Caco-2 (cell line): ENCODE measurements at regions not wholly inside any gene's neighbourhood (a gene's known extent, or its start where the extent isn't known, plus 50 kb on each side); places are given as distances from the start of the nearest gene placed in this dataset.

Source experiments
- BruUV-seq: library from RNA; stranded (reverse); fragments of 400-500 nt; replicated peaks from 2 replicates; lab custom pipeline; 2021; lab: Mats Ljungman, UMichigan
- CTCF ChIA-PET: fragments of 300-600 bp; sonication (Branson Sonifier 250); formaldehyde crosslinking; loops from one replicate; lab custom pipeline; 2022; ENCODE audit warnings: antibody characterized with exemption; lab: Charles Lee
- POLR2A ChIA-PET: fragments of 300-600 bp; sonication (Branson Sonifier 250); formaldehyde crosslinking; loops from one replicate; lab custom pipeline; 2022; ENCODE audit warnings: antibody characterized with exemption; lab: Charles Lee
- DNase-seq, 2 experiments: peaks; one replicate each; pipeline versions ENCODE4 v3.0.0 to v3.0.0-alpha.2; 2020 to 2022
- H3K27me3 ChIP-seq: replicated peaks from 2 replicates; pipeline ENCODE4 v1.6.0; 2011; ENCODE audit warnings: low read length; ENCODE audit not compliant: control insufficient read depth, insufficient read depth
- H3K36me3 ChIP-seq: 2 replicates; pipeline ENCODE4 v1.5.1; 2011; ENCODE audit warnings: low read length; ENCODE audit not compliant: control insufficient read depth, insufficient read depth
- H3K4me1 ChIP-seq: fragments of 250-450 bp; sonication (Bioruptor Pico); 2 replicates; pipeline ENCODE4 v1.5.1; 2020; ENCODE audit warnings: mild to moderate bottlenecking
- H3K4me3 ChIP-seq: 2 replicates; pipeline ENCODE4 v1.5.1; 2011; ENCODE audit warnings: low read depth, mild to moderate bottlenecking, control low read depth, low read length
- H3K9me3 ChIP-seq: fragments of 250-450 bp; sonication (Bioruptor Pico); 2 replicates; pipeline ENCODE4 v1.5.1; 2020; ENCODE audit warnings: mild to moderate bottlenecking, moderate library complexity
- H3K27ac Mint-ChIP-seq: one replicate; pipeline ENCODE4 v1.8.0; 2022; ENCODE audit warnings: mixed read lengths; ENCODE audit not compliant: unreplicated experiment
- H3K27me3 Mint-ChIP-seq: one replicate; pipeline ENCODE4 v1.8.0; 2022; ENCODE audit warnings: mixed read lengths; ENCODE audit not compliant: insufficient read depth, unreplicated experiment
- H3K36me3 Mint-ChIP-seq: one replicate; pipeline ENCODE4 v1.8.0; 2022; ENCODE audit warnings: mild to moderate bottlenecking, mixed read lengths; ENCODE audit not compliant: insufficient read depth, unreplicated experiment
- H3K4me1 Mint-ChIP-seq: one replicate; pipeline ENCODE4 v1.8.0; 2022; ENCODE audit warnings: low read depth, mixed read lengths; ENCODE audit not compliant: unreplicated experiment
- H3K4me3 Mint-ChIP-seq: one replicate; pipeline ENCODE4 v1.8.0; 2022; ENCODE audit warnings: mild to moderate bottlenecking, moderate library complexity, mixed read lengths; ENCODE audit not compliant: unreplicated experiment
- H3K9me3 Mint-ChIP-seq: one replicate; pipeline ENCODE4 v1.8.0; 2022; ENCODE audit warnings: mixed read lengths; ENCODE audit not compliant: unreplicated experiment
- CTCF ChIP-seq, 2 experiments: fragments of 200-600 bp in 1 of 2; IDR thresholded peaks; 1 replicate in 1 of 2; 2 replicates in 1 of 2; pipeline versions ENCODE4 v1.5.1 to v1.8.0; 2011 to 2022; ENCODE audit warnings: antibody characterized with exemption in 1 of 2, control low read depth in 1 of 2, inconsistent platforms in 1 of 2, low read depth in 1 of 2, low read length in 1 of 2, mild to moderate bottlenecking in 1 of 2, moderate library complexity in 1 of 2; ENCODE audit not compliant: insufficient read depth in 1 of 2, severe bottlenecking in 1 of 2, unreplicated experiment in 1 of 2
- intact Hi-C: fragments of 100-400 bp; cut with micrococcal nuclease; formaldehyde crosslinking; loops from one replicate; pipeline ENCODE4 v1.10.0; 2022; ENCODE audit not compliant: unreplicated experiment

GRCh38 chr14:34072921-34073320, 122.0 kb upstream of the EGLN3 start:
- DNase-seq = no peak
- TF ChIP-seq CTCF (IDR thresholded peaks at IDR 0.05; ENCODE audit: insufficient read depth in 1 of 2, low read depth in 1 of 2, low read length in 1 of 2, severe bottlenecking in 1 of 2, unreplicated experiment in 1 of 2) = no peak
- no peaks in the 10 kb centered on the region for H3K9me3 ChIP-seq
- CTCF ChIA-PET = no interaction called here
- H3K27me3 ChIP-seq = no peaks in the 10 kb centered on the region
- no peaks in the 10 kb centered on the region for H3K27me3 Mint-ChIP-seq
- intact Hi-C loops = no loop called here
- H3K36me3 Mint-ChIP-seq = no peaks in the 10 kb centered on the region
- peaks cover 3% of the 10 kb centered on the region for H3K4me1 ChIP-seq
- no peak overlapping the region for H3K4me3 Mint-ChIP-seq
- no peak overlapping the region for H3K4me3 ChIP-seq
- peaks cover 3% of the 10 kb centered on the region for H3K4me1 Mint-ChIP-seq
- no peak overlapping the region for H3K27ac Mint-ChIP-seq
- POLR2A ChIA-PET = no interaction called here
- BruUV-seq = no TSS peak
- H3K9me3 Mint-ChIP-seq = peaks cover 20% of the 10 kb centered on the region
- no peaks in the 10 kb centered on the region for H3K36me3 ChIP-seq

DNA sequence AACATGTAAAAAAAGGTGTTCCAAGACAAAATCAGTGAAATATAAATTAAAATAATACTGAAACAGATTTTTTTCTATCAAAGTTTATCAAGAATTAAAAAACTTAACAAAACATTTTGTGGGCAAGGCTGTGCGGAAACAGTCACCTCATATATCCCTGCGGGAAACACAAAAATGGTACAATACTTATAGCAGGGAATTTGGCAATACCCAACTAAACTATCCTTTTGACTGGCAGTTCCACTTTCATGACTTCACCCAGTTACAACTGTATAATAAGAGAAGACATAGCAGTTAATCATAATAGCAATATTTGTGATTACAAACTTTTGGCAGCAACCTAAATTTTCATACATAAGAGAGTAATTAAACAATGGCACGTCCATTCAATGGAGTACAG, 121.5 kb upstream of the EGLN3 start:
- Histone ChIP-seq H3K9me3 (no peaks in the 10 kb centered on the region), H3K4me3 (no peak overlapping the region), H3K27me3 (no peaks in the 10 kb centered on the region), H3K4me1 (no peaks in the 10 kb centered on the region), H3K36me3 (no peaks in the 10 kb centered on the region)
- peaks cover 20% of the 10 kb centered on the region for H3K9me3 Mint-ChIP-seq
- intact Hi-C loops = no loop called here
- no peak for DNase-seq
- H3K27ac Mint-ChIP-seq = no peak overlapping the region
- BruUV-seq = no TSS peak
- ChIA-PET POLR2A (no interaction called here), CTCF (no interaction called here)
- H3K4me1 Mint-ChIP-seq = no peaks in the 10 kb centered on the region
- no peaks in the 10 kb centered on the region for H3K27me3 Mint-ChIP-seq
- H3K36me3 Mint-ChIP-seq = no peaks in the 10 kb centered on the region
- no peak for TF ChIP-seq CTCF (IDR thresholded peaks at IDR 0.05; ENCODE audit: insufficient read depth in 1 of 2, low read depth in 1 of 2, low read length in 1 of 2, severe bottlenecking in 1 of 2, unreplicated experiment in 1 of 2)
- no peak overlapping the region for H3K4me3 Mint-ChIP-seq

DNA sequence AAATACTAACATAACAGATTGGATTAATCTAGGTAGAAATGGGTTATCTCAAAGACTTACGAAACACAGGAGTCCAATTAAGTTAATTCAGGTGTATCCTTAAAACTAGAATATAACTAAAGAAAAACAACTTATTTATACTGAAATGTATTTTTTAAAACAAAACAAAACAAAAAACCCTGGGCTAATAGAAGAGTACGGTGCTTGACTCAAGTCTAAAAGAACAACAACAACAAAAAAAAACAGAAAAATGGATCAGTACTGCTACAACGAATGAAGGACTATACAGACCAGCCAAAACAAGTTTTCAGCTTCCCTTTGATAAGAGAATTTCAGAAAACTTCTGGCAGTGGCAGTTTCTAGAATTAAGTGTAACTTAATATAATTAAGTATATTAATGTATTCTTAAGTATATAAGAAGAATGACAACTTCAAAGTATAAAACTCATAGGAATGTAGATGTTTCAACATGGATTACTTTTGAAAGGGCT, 120.1 kb upstream of the EGLN3 start:
- Mint-ChIP-seq H3K27ac (no peak overlapping the region), H3K4me1 (no peaks in the 10 kb centered on the region), H3K9me3 (peaks cover 20% of the 10 kb centered on the region), H3K27me3 (no peaks in the 10 kb centered on the region), H3K36me3 (no peaks in the 10 kb centered on the region), H3K4me3 (no peak overlapping the region)
- ChIA-PET POLR2A (no interaction called here), CTCF (no interaction called here)
- H3K36me3 ChIP-seq = no peaks in the 10 kb centered on the region
- DNase-seq = no peak
- BruUV-seq = no TSS peak
- H3K27me3 ChIP-seq = no peaks in the 10 kb centered on the region
- intact Hi-C loops = no loop called here
- no peak for TF ChIP-seq CTCF (IDR thresholded peaks at IDR 0.05; ENCODE audit: insufficient read depth in 1 of 2, low read depth in 1 of 2, low read length in 1 of 2, severe bottlenecking in 1 of 2, unreplicated experiment in 1 of 2)
- no peaks in the 10 kb centered on the region for H3K4me1 ChIP-seq
- H3K4me3 ChIP-seq = no peak overlapping the region
- no peaks in the 10 kb centered on the region for H3K9me3 ChIP-seq
